Fibroblast of lung (primary cell): ENCODE measurements at regions not wholly inside any gene's neighbourhood (a gene's known extent, or its start where the extent isn't known, plus 50 kb on each side); places are given as distances from the start of the nearest gene placed in this dataset.

Source experiments
- EZH2 ChIP-seq: IDR thresholded peaks from 2 replicates; pipeline ENCODE4 v1.5.1; 2012; ENCODE audit warnings: low read length, control low read depth, mild to moderate bottlenecking; ENCODE audit errors: missing control alignments
- TF ChIP-seq, protein P1 (sequence below), 2 donors: IDR thresholded peaks in 1 of 2; conservative IDR thresholded peaks in 1 of 2; 1 replicate in 1 of 2; 2 replicates in 1 of 2; pipeline ENCODE4 v1.5.1; 2011 to 2012; ENCODE audit warnings: low read length in 2 of 2, control low read depth in 1 of 2, inconsistent platforms in 1 of 2, low read depth in 1 of 2, mild to moderate bottlenecking in 1 of 2

DNA sequence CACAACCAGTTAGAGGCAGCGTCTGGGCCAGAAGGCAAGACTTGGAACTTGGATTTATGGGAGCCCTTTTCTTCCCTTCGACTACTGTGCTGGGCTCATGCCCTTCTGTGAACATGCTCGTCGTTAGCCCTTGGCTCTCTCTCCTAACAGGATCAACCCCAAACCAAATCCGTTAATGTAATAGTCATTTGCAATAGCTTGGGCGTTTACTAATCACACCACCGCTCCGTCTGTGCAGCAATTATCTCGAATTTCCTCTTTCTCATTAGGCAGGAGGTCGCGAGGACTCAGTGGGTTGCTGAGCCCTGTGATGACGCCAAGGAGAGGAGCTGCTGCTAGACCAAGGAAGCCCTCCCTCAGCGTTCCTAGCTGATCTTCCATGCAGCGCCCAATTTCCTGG, 114.7 kb downstream of the ENGASE start:
- TF ChIP-seq, protein P1, sequence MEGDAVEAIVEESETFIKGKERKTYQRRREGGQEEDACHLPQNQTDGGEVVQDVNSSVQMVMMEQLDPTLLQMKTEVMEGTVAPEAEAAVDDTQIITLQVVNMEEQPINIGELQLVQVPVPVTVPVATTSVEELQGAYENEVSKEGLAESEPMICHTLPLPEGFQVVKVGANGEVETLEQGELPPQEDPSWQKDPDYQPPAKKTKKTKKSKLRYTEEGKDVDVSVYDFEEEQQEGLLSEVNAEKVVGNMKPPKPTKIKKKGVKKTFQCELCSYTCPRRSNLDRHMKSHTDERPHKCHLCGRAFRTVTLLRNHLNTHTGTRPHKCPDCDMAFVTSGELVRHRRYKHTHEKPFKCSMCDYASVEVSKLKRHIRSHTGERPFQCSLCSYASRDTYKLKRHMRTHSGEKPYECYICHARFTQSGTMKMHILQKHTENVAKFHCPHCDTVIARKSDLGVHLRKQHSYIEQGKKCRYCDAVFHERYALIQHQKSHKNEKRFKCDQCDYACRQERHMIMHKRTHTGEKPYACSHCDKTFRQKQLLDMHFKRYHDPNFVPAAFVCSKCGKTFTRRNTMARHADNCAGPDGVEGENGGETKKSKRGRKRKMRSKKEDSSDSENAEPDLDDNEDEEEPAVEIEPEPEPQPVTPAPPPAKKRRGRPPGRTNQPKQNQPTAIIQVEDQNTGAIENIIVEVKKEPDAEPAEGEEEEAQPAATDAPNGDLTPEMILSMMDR (conservative IDR thresholded peaks at IDR 0.05 in 1 of 2, IDR thresholded peaks at IDR 0.05 in 1 of 2; ENCODE audit: low read depth in 1 of 2, low read length in 2 of 2) = no peak
- TF ChIP-seq EZH2 = no peak
